B cell (primary cell): ENCODE measurements at regions not wholly inside any gene's neighbourhood (a gene's known extent, or its start where the extent isn't known, plus 50 kb on each side); places are given as distances from the start of the nearest gene placed in this dataset.

Experiments
- CTCF ChIP-seq: fragments of 200-600 bp; IDR thresholded peaks from one replicate; pipeline ENCODE4 v1.8.0; 2022; ENCODE audit warnings: antibody characterized with exemption, mild to moderate bottlenecking
- EZH2 ChIP-seq: IDR thresholded peaks from 2 replicates; pipeline ENCODE4 v1.6.1; 2012; ENCODE audit warnings: borderline replicate concordance, low read depth, mild to moderate bottlenecking, moderate library complexity, low read length; ENCODE audit not compliant: insufficient read depth, poor library complexity, severe bottlenecking

- TF ChIP-seq EZH2 (no peak), CTCF (no peak)
These were observed 250.5 kb upstream of the POGK start for GRCh38 chr1:166588741-166589140.
